Stimulated activated CD8-positive, alpha-beta memory T cell treated with anti-CD3 and anti-CD28 coated beads, Interleukin-15, amount 100 ng/mL, for 4 hours (primary cell): ENCODE measurements at regions not wholly inside any gene's neighbourhood (a gene's known extent, or its start where the extent isn't known, plus 50 kb on each side); places are given as distances from the start of the nearest gene placed in this dataset.

Experiments
- DNase-seq, 2 donors: peaks; one replicate each; pipeline ENCODE4 v3.0.0-alpha.2; 2020; ENCODE audit warnings: low read depth in 2 of 2

DNA sequence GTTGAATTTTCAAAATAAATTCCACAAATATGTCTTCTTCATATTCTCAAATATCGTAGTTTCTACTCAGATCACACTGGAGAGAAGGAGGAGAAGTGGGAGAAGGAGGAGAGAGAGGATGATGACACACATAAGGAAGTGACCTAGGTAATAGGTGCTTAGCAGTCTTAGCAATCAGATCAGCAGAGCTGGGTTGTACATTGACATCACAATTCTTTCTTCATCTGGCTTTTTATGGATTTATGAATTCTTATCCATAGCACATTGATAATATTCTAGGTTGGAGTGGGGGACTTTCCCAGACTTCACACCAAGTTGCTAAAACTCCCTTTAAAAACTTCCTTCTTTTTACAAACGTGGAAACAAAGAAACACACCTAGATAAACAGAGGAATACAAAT lies 86.9 kb downstream of the FGF9 start:
- DNase-seq = no peak

- no peak for DNase-seq
Measured at GRCh38 chr13:21758441-21758840, 87.6 kb downstream of the FGF9 start.

- no peak for DNase-seq
Measured at GRCh38 chr13:21759463-21759862, 88.6 kb downstream of the FGF9 start.

GRCh38 chr13:21759911-21760310 lies 89.0 kb downstream of the FGF9 start:
- DNase-seq = no peak

DNA sequence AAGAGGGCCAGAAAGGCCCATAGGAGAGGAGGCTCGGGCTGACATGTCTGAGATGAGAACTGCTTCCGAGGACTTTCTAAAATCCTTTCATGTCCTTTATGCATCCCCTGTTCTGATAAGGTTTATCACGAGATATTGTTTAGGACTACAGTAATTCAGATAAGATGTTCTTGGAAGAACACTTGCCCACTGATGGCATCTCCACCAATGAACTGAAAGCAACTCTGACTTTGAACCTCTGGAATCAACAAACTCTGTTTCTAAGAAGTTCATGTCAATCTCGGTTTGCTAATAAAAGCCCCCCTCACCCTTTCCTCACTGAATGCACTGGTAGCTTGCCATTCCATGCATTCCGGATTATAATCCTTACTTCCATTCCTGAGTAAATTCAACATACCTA lies 90.9 kb downstream of the FGF9 start:
- no peak for DNase-seq

DNA sequence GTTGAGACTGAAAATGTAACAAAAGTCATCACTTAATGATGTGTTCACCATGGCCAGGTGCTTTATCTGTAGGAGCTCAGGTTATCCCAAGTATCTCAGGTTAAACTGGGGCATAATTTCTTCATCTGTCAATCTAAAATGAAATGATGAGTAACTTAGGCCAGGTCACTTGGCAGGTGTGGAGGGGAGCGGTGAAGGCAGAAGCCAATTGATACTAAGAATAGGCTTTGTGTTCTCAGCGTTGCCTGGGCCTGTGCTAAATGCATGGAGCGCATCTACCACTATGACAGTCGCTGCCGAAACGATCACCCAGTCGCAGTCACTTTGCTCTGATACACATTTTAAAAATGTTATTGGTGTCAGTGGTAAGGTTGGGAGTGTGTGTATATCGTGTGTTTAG lies 91.6 kb downstream of the FGF9 start:
- DNase-seq = no peak

- DNase-seq = no peak
Measured at GRCh38 chr13:21767032-21767431, 96.2 kb downstream of the FGF9 start.

- no peak for DNase-seq
Measured at GRCh38 chr13:21771075-21771474, 100.2 kb downstream of the FGF9 start.

GRCh38 chr13:21777166-21777565 lies 106.3 kb downstream of the FGF9 start:
- DNase-seq = no peak

GRCh38 chr13:21777813-21778212 lies 106.9 kb downstream of the FGF9 start:
- DNase-seq = no peak

DNA sequence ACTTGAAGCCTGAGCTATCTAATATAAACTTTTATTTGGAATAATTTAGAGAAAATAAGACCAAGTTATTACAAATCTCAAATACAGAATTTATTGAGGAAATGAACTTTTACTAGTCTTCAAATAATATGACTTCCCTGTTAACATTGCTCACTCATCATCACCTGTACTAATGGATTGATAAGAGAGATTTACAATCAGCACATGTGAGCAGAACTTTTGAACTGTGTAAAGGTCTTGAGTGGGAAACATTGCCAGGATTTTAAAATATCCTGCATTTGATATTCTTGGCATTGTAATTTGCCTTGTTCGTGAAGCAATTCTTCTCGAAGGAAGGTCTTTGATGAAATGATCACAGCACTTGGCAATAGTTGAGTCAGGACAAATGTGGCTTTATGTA lies 111.9 kb downstream of the FGF9 start:
- no peak for DNase-seq

GRCh38 chr13:21785990-21786389 lies 115.1 kb downstream of the FGF9 start:
- DNase-seq = no peak

DNA sequence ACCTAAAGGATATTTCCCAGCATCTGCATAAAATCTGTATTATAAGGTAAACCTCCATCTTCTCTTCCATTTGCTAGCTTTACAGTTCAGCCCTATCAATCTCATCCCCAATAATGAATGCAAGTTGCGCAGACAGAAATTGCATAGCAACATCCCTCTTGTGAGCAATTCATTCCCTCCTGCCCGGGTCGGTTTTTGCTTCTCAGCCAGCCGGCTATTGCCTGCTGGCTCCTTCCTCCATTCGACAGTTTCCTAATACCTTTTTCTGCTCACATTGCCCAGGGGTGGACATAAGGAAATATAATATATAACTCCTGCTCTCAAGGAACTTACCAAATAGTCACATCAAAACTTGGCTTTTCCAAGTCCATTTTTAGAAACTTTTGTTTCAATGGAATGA lies 125.2 kb downstream of the FGF9 start:
- DNase-seq = no peak

- DNase-seq = no peak
Measured at GRCh38 chr13:21796775-21797514, 126.1 kb downstream of the FGF9 start.

DNA sequence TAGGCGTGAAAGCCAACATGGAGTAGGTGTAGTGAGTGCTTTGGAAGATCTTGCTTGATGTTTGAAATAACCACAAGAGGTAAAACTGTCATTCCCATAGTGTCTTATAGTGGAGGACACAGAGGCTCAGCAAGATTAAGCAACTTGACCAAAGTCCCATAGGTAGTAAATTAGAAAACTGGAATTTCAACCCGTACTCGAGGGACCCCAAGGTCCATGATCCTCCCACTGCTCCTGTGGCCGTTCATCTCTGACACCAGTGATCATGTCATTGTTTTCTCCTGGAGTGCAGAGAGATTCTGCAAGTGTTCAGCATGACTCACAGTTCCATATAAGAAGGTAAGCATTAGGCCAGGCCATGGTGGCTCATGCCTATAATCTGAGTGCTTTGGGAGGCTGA lies 126.9 kb downstream of the FGF9 start:
- no peak for DNase-seq

DNA sequence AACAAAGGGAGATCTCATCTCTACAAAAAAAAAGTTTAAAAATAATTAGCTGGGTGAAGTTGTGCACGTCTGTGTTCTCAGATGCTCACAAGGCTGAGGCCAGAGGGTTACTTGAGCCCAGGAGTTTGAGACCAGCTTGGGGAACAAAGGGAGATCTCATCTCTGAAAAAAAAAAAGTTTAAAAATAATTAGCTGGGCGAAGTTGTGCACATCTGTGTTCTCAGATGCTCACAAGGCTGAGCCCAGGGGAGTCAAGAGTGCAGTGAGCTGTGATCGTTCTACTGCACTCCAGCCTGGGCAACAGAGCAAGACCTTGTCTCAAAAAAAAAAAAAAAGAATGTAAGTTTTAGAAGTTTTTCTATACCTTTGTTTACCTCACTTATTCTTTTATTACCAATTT lies 127.3 kb downstream of the FGF9 start:
- no peak for DNase-seq

- DNase-seq = no peak
Measured at GRCh38 chr13:21799671-21800070, 128.8 kb downstream of the FGF9 start.

- DNase-seq = no peak
Measured at GRCh38 chr13:21800837-21801616, 130.2 kb downstream of the FGF9 start.

DNA sequence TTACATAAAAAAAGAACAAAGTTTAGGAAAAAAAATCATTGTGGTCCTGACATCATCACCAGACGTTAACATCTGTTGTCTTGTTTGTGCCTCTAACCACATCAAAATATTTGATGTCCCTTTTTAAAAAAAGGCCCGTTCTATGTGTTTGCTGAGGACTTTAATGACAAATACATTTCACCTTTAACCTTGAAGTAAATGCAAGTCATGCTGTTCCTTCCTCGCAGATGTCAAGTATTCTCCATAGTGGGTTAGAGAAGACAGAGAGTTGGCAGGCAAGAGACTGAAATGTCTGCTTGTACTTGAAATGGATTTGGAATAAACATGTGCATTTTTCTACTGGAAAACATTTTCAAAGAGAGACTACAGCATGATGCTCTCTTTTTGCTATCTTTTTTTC lies 134.9 kb downstream of the FGF9 start:
- DNase-seq = no peak

DNA sequence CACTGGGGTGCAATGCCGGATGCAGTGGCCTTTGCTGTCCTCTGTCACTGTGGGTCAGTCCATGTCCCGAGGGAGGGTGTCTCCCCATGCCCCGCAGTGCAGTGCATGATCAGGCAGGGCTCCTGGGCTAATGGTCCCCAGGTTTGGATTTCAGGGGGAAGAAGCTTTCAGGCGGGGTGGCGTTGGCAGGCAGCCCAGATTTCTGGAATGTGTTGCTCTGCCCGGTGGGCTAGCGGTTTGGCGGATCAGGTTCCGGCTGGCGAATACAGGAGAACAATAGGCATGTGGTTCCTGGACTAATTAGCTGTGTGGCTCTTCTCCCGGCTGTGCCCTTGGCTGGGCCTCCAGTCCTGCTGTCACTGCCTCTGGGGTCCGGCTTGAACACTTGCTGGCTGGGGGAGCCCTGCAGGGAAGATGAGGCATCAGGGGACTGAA lies 141.3 kb downstream of the FGF9 start:
- no peak for DNase-seq

DNA sequence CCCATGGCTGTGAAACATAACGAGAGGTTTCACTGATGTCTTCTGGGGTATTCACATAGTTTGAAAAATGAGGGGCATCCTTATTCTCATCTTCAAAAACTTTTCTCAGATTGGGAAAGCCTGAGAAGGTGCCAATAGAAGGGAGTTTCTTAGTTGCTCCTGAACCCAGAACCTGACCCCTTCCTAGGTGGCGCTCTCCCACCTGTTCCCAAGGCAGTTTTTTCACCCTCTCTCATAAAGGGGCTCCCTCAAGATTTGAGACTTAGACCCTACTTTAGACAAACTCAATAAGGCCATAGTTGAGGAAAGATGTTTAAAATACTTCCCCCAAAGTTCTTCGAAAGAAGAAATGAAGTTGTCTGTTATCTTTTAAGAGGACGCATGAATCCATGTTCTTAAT lies 142.2 kb downstream of the FGF9 start:
- DNase-seq = no peak

DNA sequence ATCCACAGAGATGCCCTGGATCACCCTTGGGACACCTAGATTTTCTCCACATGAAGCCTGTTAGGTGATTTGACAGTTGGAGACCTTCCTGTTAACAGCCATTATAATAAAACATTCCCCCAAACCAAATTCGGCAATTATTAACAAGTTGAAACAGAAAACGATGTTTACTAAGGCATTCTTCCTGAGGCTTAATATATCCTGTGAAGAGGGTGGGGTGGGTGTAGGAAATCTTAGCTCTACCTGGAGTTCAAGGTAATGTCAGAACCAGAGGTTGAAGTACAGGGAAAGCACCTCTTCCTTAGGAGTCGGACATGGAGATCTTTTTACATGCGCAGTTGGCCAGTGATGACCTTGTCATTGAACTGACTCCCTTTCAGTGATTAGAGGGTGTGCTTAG lies 143.0 kb downstream of the FGF9 start:
- no peak for DNase-seq

DNA sequence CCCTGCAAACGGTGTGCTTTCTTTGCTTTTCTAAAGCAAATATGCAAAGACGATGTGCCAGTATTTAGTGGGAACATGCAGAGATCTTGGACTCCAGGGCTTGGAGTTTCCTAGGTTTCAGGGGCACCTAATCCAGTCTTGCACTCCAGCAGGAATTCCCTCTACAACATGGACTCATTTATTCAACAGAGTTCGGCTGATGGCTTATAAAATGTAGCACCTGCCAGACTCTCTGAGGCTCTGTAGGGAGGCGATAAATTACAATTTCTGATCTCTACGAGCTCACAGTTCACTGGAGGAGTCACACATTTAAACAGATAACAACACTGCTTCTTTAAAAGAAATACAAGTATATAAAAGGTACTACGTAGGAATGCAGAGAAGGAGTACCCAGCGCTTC lies 143.7 kb downstream of the FGF9 start:
- DNase-seq = no peak
